HG03045 (cell line): ENCODE measurements at regions not wholly inside any gene's neighbourhood (a gene's known extent, or its start where the extent isn't known, plus 50 kb on each side); places are given as distances from the start of the nearest gene placed in this dataset.
"Not testable (repeated sequence)": the region's sequence is repeated elsewhere in the genome, so short reads cannot be mapped to it uniquely, and the experiment has no call there.

Experiments
- ATAC-seq: cut with Tn5 transposase; IDR thresholded peaks from one replicate; pipeline ENCODE4 v1.9.1; 2021; ENCODE audit warnings: mild to moderate bottlenecking, moderate library complexity; ENCODE audit not compliant: unreplicated experiment

DNA sequence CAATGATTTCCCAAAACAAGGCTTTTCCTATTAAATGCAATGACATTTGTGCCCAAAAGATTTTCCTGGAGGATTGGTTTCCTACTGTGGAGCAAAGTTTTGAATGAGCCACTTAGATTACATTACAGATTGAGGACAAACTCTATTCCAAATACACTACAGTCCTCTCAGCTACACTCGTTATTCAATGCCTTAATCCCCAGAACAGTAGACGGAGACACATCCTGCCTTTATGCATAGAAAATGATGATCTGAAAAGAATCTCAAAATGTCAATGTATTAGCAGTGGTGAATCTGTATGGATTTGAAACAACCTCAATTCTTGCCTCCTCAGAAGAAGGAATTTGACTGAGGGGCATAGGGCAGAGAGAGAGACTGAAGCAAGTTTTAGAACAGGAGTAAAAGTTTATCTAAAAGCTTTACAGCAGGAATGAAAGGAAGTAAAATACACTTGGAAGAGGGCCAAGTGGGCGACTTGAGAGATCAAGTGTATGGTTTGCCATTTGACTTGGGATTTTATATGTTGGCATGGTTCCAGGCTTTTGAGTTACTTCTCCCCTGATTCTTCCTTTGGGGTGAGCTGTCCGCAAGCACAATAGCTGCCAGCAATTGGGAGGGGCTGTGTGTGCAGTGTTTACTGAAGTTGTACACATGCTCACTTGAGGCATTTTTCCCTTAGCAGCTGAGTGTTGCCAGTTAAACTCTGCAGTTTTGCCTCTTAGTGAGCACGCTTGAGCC lies 891.9 kb upstream of the MBL2 start:
- no peak for ATAC-seq

DNA sequence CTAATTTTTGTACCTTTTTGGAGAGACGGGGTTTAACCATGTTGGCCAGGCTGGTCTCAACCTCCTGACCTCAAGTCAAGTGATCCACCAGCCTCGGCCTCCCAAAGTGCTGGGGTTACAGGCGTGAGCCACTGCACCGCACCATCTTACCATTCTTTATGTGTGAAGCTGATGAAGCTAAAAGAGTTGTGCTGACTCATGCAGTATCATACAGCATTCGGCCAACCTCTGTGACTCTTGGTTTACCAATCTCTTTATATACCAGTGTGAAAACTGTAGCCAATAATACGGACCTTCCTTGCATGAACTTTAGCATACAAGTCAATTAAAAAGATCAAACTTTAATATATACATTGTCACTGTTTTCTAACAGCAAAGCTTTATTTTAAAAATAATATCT lies 878.2 kb upstream of the MBL2 start:
- ATAC-seq, result no peak

DNA sequence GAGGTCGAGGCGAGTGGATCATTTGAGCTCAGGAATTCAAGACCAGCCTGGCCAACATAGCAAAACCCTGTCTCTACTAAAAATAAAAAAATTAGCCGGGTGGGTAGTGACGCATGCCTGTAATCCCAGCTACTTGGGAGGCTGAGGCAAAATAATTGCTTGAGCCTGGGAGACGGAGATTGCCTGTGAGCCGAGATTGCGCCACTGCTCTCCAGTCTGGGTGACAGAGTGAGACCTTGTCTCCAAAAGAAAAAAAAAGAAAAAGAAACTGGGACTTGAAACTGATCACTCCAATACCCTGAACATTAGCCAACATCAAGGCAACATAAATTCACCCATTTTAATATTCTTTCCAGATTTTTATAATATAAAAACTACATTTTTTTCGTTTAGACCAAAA lies 874.6 kb upstream of the MBL2 start:
- not testable (repeated sequence) for ATAC-seq

DNA sequence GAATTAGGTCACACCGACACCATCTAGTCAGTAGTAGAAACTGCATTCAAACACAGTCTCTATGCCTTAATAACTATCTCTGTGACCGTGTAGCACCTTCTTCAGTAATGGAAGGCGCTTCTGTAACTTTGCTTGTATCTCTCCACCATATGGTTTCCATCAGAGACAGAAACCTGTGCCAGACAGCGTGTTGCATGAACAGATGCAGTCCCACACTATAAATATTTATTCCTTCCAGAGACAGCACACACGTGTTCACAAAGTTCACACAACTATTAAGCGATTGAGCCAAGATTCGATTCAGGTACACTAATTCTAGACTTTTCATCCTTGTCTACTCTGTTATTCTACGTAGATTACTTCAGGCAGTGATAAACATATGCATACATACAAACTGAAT lies 873.9 kb upstream of the MBL2 start:
- ATAC-seq, result no peak

DNA sequence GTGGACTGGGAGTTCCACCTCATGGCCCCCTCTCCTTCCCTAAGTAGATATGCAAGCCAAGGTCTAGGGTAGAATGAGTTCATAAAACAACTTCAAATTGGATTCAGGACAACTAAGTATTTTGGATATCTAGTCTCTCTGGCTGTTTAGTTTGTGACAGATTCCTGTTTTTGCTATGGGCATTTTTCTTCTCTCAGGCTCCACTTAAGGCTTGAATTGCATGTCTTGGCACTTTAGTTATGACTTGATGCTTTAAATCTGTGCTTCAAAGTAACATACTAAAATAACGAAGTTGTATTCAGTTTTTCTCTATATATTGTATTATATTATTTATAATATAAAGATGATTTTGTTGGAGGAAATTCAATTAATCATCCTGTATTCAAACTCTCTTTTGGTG lies 873.4 kb upstream of the MBL2 start:
- no peak for ATAC-seq

DNA sequence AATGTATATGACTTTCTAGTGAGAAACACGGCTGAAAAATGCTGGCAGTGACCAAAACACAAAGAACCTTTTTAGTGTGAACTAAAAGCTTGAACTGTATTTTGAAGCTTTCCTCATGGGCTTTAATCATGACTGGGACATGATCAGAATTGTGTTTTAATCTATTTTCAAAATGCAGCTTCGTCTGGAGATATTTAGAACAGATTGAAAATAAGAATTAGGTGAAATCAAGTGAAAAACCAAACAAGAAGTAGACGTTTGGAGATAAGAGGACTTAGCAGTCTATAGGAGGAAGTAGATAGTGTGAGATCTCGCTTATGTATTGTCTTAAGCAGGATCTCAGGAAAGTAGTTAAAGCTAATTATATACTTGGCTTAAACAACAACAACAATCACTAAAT lies 865.4 kb upstream of the MBL2 start:
- ATAC-seq, result no peak

DNA sequence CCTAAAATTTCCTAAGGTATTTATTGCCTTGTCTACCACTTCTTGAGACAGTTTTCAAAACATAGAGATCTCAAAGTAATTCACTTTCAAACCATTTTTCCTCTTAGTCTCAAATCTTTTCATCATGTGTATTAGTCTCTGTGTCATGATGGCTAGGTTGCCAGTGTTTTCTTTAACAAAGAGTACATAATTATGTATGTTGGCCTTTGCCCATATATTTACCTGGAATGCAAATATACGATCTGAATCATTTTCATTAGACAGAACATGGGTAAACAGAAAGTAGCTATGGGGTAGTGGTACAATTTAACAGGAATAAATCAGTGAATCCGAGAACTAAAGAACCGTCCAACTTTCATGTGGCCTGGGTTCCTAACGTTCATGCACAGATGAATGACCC lies 852.1 kb upstream of the MBL2 start:
- ATAC-seq, result no peak

DNA sequence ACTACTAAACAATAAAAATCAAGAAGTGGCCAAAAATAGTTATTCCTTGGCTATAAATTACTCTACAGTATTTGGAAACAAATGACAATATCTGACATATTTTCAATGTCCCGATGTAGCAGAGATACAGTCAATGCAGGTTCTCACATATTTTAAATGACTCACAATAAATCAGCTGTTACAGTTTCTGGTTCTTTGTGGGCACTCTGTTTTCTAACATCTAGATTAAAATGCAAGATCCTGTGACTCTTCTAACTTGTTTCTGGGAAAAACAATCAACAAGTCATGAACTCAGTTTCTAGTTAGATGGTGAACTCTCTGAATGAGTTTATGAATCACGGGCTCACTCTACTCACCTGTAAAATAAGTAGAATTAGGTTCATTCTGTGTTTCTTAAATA lies 849.6 kb upstream of the MBL2 start:
- no peak for ATAC-seq

DNA sequence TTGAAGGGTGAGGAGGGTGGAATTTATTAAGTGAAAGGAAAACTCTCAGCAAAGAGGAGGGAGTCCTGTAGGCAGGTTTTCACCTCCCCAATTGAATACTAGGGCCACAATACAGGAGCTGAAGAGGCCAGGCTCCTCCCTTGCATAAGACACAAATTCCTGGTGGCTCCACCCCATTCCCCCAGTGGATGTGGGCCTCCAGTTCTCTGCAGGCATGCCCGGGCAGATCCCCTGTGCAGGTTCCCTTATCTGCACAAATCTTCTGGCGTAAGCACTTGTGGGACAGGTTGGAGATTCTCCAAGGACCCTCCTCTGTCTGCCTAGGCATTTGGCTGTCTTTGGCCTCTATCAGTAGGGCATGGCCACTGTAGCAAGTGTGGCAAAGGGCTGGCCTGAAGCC lies 847.1 kb upstream of the MBL2 start:
- no peak for ATAC-seq

DNA sequence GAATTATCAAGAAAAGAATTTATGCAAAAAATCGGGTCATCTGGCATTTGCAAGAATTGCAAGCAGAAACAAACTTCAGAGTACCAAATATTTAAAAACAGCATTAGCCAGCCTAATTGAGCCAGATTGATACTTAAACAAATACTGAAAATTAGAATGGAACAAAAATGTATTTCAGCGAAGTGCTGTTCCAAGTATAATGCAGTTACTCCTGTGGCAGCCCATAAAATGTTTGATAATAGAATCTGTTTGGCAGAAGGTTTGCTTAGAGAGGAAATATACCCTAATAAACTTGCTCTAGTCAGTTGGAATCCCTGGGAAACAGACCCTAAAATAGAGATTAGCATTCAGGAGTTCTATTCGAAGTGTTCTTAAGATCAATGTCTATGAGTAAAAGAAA lies 835.1 kb upstream of the MBL2 start:
- ATAC-seq, result no peak

DNA sequence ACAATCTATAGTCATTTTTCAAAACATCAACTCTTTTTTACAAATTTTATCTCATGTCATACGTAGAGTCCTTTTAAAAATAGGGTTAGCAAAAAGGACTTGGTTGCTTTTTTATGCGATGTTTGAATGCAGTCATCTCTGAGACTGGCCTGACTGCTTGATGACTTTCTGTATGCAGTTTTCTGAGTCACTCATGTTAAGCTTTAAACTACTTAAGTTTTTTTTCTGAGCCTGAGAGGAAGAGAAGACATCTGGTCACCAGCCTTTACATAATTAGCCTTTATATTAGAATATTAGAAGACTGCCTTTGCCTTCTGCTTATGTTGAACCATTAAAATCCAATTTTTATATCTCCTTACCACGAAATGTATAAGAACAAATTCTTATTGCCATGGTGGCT lies 834.4 kb upstream of the MBL2 start:
- ATAC-seq, result no peak

DNA sequence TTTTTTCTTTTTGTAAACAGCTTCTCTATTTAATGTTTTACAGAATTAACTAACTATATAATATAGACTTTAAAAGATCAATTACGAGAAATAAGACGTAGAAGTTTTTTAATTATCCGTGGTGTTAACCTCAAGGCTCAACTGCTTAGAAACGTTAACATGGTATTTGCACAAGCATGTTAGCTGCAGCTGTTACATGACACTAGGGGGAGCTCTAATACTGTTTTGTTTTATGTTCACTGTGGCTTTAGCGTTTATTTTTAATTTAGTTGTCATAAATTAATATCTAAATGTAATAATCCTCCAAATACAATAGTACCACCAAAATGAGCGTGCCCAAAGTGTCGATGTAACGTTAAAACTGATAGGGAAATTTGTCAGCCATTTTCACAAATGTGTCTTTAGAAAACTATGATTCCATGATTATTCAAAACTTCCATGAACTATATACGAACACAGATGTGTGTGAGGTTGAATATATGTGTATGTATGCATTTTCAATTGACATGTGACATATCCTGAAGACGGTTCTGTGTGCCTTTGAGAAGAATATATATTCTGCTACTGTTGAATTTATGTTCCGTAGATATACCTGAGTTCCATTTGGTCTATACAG lies 828.8 kb upstream of the MBL2 start:
- no peak for ATAC-seq

DNA sequence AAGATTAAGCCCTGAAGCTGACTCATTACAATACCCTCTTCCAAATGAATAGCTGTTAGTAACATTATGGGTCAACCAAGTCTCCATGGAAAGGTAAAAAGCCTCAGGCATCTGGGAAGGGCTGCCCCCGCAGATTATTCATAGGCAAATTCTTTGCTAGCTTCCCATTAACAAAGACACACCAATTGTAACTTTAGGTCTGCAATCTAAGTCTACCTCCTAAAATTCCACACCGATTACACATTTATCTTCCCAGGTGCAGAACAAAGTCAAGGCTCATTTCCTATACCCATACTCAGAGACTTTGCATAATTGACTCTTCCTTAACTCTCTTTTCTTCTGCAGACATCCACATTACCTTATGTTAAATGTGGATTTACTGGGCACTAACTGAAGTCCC lies 826.3 kb upstream of the MBL2 start:
- ATAC-seq, result no peak

DNA sequence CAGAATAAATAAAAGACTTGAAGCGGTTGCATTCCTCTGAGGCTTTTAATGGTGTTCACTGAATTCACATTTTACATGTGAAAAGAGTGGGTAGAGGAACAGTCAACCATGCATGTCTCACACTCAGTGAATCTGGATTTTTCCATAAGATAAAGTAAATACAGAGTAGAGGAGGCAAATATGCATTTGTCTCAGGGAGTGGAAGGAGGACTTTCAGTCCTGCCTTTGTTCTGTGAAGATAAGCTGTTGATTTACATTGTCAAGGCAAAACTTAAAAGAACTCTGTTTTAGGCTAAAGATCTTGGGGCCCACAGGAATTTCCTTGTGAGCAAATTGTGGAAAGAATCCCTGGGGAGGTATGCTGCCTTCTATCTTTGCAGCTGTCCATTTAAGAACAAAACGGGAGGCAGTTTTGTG lies 825.3 kb upstream of the MBL2 start:
- no peak for ATAC-seq

DNA sequence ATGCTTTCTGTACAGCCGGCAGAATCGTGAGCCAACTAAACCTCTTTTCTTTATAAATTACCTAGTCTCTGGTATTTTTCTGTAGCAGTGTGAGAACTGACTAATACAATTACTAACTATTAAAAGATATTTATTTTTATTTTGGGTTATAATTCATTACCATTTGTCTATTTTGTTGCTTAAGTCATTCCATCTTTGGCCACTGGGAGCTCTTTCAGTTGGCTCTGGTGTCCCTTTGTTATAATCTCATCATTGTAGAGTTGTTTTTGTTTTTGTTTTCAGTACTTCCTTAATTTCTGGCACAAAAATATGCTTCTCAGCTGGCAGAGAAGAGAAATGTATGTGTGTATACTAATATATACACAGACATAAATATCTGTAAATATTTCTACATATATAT lies 807.9 kb upstream of the MBL2 start:
- no peak for ATAC-seq

DNA sequence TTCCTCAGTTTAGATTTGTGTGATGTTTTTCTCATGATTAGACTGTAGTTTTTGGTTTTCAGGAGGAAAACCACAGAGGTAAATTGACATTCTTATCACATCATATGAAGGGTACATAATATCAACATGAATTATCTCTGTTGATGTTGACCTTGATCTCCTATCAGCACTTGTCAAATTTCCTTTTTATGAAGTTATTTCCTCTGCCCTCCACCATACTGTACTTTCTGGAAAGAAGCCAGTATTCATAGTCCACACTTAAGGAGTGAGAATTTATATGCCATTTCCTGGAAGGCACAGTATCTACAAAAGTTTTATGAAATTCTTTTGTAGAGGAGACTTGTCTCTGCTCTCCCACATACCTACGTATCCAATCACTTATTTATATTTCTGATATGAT lies 807.2 kb upstream of the MBL2 start:
- no peak for ATAC-seq

DNA sequence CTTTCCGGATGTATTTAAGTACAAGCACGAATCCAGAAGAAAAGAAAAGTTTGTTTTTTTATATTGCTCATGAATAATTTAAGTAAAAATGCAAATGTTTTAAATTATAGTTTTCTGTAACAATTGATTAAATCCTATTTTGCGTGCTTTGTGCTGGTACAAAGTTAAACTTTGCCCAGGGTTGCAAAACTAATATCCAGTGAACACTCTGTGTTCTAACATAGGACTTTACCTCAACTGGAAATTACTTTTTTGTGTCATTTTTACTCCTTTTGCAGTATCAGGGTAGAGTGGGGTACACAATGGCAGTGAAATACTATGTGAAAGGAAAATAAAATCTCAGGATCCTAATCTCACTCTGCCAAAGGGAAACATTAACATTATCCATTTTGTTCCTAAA lies 801.4 kb upstream of the MBL2 start:
- ATAC-seq, result no peak

DNA sequence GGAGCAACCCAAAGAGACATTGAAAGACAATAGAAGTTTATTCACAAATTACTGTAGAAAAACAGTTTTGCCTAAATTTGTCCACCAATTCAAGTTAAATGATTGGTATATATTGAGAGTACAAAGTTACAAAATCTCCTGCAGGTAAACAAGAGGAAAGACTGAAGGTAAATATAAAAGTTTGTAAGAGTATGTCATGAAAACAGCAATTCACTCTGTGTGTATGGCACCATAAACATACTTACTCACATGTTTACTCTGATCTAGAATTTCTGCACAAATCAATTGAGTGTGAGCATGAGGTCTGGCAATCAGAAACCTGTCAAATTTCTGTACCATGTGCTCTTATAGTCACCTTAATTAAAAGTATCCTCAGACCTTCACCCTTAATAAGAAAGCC lies 800.9 kb upstream of the MBL2 start:
- no peak for ATAC-seq

DNA sequence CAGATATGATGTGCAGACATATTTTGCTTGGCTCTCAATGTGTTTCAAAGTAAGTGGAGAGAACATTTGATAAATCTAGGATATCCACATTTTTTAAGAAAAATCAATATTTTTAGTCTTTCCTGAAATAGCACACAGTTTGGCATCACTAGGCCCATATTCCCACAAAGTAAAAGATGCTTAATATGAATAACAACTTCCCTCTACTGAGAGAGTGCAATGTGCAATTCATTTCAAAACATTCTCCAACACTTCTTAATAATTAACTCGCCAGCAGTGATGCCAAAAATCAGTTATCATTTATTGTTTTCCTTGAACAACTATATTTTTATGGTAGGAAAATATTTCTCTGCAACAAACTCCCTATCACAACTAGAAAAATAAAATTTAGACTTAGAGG lies 800.2 kb upstream of the MBL2 start:
- ATAC-seq, result no peak

DNA sequence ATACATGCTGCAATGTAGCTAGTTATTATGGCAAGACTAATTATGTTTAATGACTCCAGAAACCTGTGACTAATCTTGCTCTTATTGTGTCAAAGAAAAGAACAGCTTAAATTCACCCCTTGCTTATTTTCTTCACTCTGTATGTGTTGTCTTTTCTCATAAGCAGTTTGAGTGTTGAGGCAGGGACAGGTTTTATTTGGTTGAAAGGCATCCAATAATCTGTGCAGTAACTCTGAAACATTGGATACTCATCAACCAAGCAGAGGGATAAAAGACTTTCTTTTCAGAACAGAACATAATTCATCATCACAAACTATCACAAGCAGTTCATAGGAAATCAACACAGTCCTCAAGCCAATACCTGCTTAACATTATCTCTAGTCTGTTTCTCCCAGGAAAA lies 797.6 kb upstream of the MBL2 start:
- ATAC-seq, result no peak

DNA sequence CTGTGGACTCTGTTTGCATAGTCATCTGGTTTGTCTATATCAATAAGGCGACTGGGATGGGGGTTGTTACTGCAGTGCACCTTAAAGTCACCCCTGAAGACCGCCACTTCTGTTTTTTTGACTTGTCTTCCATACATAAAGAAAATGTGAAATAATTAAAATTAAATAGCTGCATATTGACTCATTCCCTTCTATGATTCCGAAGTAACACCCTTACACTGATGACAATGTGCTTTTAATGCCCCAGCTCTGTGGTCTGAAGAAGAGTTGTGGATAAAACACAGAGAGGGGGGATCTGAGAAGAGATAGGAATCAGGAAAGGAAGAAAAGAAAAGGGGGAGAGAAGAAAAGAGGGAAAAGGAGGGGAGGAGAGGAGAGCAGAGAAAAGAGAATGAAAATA lies 796.9 kb upstream of the MBL2 start:
- ATAC-seq, result no peak

DNA sequence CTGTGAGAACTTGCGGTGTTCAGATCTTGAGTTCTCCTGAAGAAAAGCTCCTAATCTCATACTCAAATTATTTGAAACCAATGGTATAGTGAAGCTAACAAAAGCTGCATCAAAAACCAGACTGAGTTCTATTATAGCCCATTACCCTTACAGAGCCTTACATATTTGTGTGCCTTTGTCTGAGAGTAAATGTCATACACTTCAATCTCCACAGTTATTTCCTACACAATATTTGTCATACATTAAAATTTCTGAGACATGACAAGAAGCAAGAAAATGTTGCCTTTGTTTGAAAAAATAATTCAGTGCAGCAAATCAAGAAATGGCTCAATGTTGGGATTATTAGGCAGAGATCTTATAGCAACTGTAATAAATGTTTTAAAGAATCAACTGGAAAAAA lies 776.1 kb upstream of the MBL2 start:
- ATAC-seq, result no peak

DNA sequence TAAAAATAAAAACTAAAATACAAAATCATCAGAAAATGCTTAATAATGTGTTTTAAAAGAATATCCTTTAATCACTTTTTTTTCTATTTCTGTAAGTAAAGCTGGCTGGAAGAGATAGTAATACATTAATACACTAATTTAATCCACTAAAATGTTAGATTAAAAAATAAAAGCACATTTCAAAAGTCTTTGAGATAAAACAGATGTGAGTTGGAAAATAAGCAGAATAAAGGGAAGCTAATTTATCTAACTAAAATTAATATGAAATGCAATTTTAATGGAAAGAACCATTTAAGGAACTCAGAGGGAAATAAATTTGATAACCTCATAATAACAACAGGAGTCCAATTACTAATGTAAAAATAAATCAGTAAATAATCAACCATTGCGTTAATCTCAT lies 774.8 kb upstream of the MBL2 start:
- ATAC-seq, result no peak
